Stimulated activated CD4-positive, alpha-beta T cell treated with anti-CD3 and anti-CD28 coated beads, Interleukin-12 subunit alpha, Interleukin-12 subunit beta, amount 100 ng/mL, for 48 hours (primary cell): ENCODE measurements at regions not wholly inside any gene's neighbourhood (a gene's known extent, or its start where the extent isn't known, plus 50 kb on each side); places are given as distances from the start of the nearest gene placed in this dataset.
"Not testable (repeated sequence)": the region's sequence is repeated elsewhere in the genome, so short reads cannot be mapped to it uniquely, and the experiment has no call there.

Source experiments
- DNase-seq, 3 donors: peaks; one replicate each; pipeline ENCODE4 v3.0.0-alpha.2; 2020; ENCODE audit warnings: low read depth in 2 of 3, low spot score in 1 of 3

DNA sequence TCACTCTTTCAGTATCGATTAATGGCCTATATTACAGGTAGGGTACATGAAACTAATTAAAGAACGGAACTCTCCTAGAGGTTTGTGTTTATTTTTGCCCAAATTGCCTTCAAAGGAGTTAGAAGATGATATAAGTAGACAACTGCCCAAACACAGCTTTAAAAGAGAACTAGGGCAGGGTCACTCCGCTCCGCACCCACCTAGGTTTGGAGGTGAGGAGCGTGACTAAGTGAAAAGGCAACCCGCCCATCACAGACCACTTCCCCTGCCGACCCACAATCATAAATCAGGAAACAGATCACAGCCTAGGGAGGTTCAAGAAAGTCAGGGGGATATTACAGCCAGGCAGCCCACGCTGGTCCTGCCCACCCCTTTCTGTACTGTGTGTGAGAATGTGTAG is 166.7 kb downstream of the C1D start:
- DNase-seq = no peak

DNA sequence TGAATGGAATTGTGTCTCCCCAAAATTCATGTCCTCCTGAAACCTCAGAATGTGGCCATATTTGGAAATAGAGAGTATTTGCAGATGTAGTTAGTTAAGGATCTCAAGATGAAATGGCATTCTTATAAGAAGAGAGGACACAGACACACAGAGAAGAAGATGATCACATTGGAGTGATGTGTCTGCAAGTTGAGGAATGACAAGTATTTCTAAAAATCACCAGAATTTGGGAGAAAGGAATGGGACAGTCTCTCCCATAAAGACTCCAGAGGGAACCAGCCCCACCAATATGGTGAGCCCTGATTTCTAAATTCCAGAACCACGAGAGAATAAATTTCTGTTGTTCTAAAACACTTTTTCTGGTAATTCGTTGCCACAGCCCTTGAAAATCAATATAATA is 166.3 kb downstream of the C1D start:
- DNase-seq = no peak

DNA sequence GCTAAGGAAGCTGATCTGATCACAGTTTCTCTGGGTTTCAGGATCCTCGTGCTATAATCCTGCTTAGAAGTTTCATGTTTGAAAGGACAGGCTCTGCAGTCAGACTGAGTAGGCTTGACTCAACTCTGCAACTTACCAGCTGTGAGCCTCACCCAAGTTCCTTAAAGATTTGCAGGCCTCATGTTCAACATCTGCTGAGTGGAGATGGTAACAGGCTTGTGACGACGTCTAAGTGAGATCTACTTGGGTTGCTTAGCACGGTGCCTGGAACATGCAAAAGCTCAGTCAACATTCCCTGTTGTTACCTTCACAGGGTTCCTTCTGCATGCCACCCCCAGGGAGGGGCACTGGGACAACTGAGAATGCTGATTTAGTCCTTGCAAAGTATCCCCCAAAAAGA is 164.2 kb downstream of the C1D start:
- no peak for DNase-seq

DNA sequence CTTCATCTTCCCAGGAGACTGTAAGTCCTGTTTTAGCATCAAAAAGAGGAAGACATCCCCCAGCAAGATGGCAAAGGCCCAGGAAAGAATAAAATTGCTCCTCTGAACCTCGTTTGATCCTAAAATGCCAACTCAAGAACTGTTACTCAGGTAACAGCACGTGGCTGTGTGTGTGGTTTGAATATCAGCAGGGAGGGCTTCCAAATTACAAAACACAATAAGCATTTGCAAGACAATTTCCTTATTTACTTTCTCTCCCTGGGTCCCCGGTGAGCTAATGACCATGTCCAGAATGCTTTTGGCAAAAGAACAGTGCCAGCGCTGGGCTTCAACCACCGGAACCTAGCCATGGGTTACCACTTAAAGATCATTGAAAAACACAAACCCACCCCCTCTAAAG is 163.6 kb downstream of the C1D start:
- no peak for DNase-seq

DNA sequence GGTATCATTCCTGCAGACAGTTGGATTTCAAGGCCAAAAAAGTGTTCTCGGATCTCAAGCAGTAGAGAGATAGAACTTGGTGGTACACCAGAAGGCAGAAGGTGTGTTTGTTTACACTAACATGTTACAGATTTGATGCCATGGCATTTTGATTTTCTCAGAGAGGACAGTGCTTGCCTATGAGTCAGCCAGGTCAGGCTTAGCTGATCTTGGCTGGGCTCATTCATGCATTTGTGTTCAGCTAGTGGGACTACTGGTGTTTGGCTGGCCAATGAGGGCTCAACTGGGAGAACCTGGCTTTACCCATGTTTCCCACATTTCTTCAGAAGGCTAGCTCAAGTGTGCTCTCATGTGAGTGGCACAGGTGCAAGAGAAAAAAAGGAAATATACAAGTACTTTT is 162.0 kb downstream of the C1D start:
- DNase-seq = no peak

DNA sequence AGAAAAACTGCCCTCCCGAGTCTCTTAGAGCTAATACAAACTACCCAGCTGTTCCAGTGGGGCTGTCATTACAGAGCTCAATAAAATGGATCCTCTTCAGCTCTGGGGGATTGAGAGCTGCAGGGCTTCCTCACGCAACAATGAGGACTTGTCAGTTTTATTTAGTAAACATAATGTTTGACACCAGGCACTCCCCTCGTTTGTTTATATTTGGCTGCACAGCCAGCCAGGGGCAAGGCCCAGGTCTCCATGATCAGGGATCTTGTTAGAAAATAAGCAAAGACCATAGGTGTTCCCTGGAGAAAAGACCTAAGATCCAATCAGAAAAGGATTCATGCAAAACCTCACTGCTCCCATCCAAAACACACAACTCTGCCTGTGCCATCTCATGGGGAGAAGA is 158.2 kb downstream of the C1D start:
- DNase-seq = no peak

DNA sequence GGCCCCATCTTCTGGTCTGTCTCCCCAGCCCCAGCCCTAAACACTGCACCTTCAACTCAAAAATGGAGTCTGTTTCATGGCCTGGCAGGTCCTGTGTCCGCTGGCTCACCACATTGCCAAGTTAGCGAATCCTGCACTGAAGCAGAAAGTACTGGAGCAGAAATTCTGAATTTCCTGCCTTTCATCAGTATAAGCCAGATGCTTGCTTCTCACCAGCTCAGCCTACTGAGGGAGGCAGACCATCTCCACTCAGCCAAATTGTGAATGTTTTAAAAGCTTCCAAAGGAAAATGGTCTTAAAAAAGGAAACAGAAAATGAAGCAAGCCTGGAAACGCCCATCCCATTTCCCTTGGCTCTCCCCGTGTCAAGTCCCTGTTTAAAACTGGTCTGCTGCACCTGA is 157.8 kb downstream of the C1D start:
- no peak for DNase-seq

DNA sequence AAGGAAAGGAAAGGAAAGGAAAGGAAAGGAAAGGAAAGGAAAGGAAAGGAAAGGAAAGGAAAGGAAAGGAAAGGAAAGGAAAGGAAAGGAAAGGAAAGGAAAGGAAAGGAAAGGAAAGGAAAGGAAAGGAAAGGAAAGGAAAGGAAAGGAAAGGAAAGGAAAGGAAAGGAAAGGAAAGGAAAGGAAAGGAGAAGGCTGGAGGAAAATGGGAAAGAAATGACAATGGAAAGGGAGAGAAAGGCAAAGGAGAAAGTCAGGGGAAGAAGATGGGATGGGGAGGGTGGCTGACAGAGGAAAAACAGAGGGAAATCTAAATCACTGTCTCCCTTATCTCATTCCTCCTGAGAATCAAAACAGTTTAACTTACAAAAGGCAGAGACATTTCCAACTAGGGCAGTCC is 156.3 kb downstream of the C1D start:
- DNase-seq = not testable (repeated sequence)

DNA sequence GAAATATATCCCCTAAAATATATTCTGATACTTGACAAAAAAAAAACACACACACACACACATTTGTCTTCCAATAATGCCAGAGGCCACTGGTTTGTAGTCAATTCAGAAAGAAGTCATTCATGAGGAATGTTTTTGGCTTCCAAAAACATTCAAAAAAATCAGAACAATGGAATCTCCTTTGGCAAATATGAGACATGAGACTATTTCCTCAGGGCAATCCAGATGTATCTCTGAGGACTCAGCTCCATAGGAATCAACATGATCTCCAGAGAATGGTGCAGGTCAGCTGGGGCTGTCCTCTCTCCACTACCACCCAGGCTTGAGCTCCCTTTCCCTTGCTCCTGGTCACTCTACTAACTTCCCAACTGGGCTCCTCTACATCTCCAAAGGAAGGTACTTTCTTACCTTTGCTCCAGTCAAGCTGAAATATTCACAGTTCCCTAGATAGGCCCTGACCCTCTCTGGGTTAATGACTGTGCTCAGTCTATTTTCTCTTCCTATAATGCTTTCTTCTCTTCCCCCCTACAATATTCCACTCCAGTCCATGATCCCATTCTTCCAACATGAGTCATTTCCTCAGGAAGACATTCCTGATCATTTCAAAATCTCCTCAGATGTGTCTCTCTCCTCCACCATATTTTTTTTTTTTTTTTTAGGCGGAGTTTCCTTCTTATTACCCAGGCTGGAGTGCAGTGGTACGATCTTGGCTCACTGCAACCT is 145.3 kb downstream of the C1D start:
- no peak for DNase-seq

DNA sequence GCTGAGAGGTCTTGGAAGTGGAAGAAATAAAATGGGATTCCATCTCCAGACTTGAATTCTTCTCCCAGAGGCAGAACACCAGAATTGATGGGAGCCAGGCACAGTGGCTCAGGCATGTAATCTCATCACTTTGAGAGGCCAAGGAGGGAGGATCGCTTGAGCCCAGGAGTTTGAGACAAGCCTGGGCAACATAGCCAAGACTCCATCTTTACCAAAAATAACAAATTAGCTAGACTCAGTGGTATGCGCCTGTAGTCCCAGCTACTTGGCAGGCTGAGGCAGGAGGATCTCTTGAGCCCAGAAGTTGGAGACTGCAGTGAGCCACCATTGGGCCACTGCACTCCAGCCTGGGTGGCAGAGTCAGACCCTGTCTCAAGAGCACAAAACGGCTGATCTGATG is 144.3 kb downstream of the C1D start:
- no peak for DNase-seq

DNA sequence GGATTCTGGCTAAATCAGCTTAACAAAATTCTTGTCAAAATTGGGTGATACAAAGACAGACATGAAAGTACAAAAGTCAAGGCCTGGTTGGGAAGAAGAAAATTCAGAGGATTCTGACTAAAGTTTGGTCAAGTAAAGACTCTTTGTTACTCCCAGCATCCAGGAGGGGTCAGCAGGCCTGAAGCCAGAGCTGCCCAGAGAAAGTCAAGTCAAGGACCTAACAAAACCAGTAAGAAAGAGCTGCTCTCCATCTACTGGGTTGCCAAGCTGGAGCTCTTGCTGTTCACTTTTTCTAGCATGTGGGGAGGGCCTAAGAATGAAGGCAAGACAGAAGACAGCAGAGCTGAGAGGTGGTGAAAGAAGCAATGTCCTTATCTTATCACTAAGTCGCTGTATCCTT is 143.3 kb downstream of the C1D start:
- DNase-seq = no peak

DNA sequence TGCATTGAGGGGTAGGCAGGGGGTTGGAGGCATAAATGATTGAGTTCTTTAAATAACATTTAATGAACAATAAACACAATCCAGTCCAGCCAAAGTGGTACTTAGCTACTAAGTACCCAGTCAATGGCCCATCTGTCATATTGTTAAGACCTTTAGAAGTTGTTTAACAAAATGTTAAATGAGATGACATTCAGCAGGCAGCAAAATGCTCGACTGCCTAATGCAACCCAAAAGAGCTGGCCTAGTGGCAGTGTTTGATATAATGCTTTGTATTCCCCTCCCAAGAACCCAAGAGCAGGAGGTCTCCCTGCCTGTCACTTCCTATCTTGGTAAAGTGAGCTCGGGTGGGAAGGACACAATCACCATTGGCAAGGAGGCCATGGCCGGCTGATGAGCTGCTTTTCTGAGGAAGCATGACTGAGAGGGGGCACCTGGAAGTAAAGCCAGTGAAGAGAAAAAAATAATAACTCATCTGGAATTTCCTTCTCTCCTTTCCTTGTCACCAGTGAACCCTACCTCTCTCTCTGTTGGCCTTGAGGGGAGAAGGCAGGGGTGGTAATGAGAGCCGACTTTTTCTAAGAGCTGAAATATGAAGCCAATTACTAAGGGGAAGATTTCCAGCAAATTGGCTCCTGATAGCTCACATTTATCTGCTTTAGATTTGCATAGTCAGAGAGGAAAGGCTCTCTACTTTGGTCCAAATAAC is 140.6 kb downstream of the C1D start:
- no peak for DNase-seq

DNA sequence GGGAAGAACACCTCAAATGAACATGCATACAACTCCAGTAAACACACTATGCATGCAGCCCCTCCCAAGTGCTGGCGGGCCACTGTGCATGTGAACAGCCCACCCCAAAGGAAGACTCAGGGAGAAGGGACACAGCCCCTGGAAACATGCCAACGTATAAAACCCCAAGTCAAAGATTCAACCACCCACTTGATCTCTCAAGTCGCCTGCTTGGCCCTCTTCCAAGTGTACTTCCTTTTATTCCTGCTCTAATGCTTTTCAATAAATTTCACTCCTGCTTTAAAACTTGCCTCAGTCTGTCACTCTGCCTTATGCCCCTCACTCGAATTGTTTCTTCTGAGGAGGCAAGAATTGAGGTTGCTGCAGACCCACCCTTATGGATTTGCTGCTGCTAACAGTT is 139.1 kb downstream of the C1D start:
- no peak for DNase-seq

DNA sequence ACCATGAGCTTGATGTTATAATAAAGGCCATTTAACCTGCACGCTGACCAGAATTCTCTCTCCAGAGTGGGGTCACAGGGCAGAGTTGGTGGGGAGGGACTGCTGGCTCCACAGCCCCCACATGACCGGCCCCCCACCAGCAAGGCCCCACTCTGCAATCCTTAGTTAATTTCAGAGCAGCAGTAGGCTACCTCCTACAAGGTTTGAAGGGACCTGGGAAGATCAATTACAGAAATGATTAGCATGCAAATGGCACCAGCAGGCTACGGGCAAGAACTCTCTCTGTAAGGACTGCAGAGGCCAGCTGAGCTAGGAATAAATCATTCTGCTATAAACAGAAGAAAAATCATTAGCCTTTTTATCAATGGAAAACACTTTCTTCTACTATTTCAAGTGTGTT is 135.3 kb downstream of the C1D start:
- no peak for DNase-seq

DNA sequence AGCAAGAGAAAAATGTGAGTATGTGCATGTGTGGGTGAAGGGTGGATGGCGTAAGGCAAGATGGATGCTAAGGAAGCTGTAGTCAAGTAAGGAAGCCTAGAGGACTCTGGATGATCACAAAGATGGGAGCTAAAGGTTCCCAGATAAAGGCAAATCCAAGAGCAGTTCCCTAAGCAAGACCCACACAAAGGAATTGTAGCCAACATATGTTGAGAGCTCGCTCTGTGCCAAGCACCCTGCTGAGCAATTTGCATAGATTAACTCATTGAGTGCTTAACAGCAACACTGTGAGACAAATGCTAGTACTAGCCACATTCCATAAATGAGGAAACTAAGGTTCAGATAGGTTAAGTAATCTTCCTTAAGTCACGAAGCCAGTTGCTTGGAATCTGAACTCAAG is 132.6 kb downstream of the C1D start:
- no peak for DNase-seq

DNA sequence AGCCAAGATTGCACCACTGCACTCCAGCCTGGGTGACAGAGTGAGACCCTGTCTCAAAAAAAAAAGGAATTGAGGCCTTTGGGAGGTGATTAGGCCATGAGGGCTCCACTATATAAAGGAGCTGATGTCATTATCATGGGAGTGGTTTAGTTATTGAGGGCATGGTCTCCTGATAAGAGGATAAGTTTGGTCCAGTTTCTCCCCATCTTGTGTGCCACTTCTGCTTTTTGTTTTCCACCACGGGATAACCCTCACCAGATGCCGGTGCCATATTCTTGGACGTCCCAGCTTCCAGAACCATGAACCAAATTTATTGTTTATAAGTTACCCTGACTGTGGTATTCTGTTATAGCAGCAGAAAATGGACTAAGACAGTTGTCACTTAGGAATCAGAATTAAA is 125.8 kb downstream of the C1D start:
- no peak for DNase-seq

DNA sequence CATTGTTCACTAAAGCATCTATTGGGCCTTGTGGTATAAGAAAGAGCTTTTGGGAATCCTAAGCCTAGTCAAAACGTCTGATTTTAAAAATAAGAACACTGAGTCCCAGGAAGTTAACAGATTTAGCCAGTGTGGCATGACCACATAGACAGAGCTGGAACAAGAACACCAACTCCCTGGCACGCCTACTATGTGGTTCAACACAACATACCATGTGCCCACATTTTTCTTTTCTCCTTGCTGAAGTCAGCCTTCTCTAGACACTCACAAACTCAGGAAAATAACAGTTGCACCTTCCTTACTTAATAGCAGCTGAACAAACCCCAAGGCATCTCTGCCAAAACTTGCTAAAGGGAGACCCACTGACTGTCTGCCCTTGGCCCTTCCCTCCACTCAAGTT is 124.8 kb downstream of the C1D start:
- DNase-seq = no peak

DNA sequence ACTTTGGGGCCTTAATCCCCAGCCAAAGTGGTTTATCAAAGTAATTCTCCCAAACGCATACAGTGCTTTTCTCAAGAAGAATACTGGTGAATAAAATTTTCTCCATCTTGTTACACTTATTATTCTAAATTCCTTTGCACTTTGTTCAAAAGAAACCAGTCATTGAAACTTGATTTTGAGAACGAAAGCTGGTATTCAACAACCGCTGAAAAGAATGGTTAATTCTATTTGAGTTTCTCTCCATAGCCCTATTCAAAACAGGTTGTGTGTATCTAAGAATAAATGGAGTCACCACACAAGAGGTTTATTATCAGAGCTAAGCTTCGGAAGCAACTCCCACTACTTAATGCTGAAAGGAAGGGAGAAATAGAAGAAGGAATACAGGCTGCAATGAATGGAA is 117.7 kb downstream of the C1D start:
- DNase-seq = no peak

DNA sequence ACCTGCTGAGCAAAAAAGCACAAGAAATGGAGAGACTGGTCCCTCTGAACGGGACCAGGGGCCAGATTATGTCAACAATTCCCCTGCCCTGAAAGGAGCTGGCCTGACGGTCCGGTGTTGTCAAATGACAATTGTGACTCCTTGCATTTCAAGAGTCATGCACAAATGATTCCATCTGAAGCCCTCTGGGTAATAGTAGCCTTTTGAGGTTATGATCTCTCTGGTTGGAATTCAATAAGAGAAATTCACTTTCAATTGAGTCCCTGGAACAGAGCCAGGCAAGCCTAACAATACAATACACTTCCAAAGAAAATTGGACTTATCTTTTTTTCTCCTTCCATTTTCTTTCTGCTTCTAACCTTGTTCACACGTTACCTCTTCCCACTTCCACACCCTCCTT is 116.9 kb downstream of the C1D start:
- DNase-seq = no peak

DNA sequence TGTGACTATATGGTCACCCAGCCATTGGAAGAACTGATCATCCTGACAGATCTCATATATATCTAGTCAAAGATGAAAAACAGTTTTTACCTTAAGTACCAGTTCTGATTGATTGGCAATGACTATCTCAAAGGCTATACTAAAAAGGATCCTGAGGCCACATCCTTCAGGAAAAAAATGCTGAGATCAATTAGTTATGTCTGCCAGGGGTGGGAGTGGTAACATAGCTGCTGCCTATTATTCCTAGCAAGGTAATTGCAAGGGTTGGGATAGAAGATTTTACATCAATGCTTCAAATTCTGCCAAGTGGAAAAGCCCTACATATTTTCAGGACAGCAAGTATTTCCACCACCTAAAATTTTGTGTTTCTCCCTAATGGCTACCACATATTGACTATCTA is 114.7 kb downstream of the C1D start:
- DNase-seq = no peak

DNA sequence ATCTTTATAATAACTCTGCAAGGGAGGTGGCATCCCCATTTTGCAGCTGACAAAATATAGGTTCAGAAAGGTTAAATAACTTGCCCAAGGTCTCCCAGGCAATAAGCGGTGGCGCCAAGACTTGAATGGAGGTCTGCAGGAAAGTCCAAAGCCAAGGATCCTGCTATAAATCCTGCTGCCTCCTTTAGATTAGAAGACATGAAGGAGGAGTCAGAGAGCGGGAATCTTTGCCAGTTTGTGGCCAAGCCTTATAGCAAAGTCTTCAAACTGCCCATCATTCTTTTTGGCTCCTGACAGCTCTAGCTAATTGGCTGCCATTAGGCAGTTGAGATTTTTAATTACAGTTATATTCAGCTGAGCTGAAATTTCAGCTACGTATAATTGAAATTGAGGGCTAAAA is 114.3 kb downstream of the C1D start:
- no peak for DNase-seq

DNA sequence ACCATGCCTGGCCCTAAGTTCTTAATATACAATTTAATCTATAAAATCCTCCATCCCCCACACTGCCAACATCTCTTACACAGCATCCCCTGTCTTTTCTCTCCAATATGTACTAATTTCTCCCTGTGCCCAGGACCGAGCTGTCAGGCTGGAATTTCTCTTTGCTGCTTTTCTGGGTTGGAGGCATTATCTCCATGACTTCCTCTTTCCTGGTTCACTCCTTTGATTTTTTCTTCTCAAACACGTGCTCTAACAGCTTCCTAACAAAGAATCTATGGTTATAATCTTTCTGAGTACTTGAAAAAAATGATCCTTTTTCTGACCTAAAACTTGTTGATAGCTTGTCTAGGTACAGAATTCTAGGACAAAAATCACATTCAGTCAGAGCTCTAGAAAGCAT is 112.8 kb downstream of the C1D start:
- no peak for DNase-seq

DNA sequence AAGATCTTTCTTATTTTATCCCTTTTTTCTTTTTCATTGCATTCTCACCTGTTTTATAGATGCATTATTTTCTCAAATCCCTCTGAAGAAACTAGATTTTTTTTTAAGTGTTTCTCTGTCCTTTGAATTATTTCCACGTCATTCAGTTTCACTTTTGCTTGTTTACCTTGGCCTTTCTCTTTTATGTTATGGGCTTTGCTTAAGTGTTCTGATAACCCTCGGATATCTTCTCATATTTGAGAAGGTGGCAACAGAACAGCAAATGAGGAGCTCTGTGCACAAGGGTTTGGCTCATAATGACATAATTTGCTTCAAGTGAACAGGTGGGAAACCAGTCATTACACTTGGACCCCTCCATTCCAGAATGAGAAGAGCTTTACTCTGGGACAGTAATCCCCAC is 111.9 kb downstream of the C1D start:
- DNase-seq = no peak
